AG09319 (cell line): ENCODE measurements at regions not wholly inside any gene's neighbourhood (a gene's known extent, or its start where the extent isn't known, plus 50 kb on each side); places are given as distances from the start of the nearest gene placed in this dataset.

Experiments used
- DNase-seq: peaks from one replicate; pipeline ENCODE4 v3.0.0-alpha.2; 2010; ENCODE audit warnings: low read depth; ENCODE audit errors: extremely low read depth
- TF ChIP-seq, protein P1 (sequence below): IDR thresholded peaks from 2 replicates; pipeline ENCODE4 v1.5.1; 2011; ENCODE audit warnings: low read depth, mild to moderate bottlenecking, inconsistent platforms, low read length, moderate library complexity

DNA sequence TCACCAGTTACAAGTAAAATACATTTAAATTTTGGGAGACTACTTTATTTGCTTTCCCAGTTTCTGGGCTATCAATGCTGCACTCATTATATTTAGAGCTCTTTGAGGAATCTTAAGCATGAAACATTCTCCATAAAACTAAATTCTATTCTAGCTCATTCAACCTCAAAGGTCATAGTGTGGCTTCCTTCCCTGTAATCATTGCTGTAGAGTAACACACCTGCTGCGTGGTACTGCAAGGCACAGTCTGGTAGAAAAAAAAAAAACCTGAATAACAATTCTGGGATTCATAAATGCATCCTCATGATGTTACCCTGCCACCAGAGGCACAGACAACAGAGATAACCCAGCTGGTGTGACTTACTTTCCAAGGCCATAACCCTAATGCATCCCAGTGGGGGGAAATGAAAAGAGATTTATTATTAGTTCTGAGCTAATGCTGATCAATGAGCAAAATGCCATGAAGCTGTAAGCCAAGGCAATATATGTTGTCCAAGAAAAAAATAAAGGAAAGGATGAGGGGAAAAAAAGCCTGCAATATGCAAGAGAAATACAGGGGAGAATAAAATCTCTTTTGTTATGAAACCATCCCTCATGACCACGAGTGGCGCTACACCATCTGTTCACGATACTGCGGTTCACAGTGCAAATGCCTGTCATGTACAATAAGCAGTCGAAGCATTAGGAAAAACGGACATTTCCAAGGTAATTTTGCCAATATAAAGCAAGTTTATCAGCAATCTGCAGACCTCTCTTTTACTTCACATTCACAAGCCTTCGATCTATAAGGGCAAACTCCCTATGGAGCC lies 1481.6 kb upstream of the PIK3C3 start:
- TF ChIP-seq, protein P1, sequence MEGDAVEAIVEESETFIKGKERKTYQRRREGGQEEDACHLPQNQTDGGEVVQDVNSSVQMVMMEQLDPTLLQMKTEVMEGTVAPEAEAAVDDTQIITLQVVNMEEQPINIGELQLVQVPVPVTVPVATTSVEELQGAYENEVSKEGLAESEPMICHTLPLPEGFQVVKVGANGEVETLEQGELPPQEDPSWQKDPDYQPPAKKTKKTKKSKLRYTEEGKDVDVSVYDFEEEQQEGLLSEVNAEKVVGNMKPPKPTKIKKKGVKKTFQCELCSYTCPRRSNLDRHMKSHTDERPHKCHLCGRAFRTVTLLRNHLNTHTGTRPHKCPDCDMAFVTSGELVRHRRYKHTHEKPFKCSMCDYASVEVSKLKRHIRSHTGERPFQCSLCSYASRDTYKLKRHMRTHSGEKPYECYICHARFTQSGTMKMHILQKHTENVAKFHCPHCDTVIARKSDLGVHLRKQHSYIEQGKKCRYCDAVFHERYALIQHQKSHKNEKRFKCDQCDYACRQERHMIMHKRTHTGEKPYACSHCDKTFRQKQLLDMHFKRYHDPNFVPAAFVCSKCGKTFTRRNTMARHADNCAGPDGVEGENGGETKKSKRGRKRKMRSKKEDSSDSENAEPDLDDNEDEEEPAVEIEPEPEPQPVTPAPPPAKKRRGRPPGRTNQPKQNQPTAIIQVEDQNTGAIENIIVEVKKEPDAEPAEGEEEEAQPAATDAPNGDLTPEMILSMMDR = no peak
- no peak for DNase-seq

DNA sequence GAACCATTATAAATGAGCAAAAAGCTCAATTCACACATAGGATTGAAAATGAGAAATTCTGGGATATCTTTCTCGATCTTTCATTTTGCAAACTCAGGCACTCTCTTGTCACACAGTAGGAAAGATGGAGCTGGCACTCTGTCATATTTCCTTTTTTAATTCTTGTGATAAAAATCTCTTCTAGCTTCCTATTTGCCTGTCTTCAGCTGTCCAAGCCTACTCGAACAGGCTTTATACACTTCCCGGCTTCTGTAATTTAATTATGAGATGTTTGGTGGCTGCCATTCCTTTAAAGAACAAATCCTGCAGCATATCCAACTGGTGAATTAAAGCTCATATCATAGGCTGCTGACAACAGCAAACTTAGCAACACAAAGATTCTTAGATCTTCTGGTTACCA lies 1484.3 kb upstream of the PIK3C3 start:
- TF ChIP-seq, protein P1 = no peak
- no peak for DNase-seq

GRCh38 chr18:40469851-40470250 lies 1485.2 kb upstream of the PIK3C3 start:
- TF ChIP-seq, protein P1 = no peak
- no peak for DNase-seq

DNA sequence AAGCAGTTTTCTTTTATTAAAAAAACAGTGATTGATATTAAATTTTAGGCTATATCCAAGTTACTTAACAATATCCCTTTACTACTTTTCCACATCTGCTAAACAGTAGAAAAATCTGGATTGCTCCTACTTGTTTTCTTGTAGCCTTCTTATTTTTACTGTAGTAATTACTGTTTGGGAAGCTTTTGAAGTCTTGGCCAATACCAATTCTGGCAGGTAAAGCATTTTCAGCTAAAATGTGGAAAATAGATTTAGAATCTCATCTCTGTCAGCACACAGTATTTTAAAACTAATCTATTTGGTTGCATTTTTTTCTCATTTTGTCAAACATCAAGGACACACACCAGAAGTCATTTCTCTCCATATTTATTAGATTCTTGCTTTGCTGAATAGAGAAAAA lies 1485.7 kb upstream of the PIK3C3 start:
- DNase-seq = no peak

DNA sequence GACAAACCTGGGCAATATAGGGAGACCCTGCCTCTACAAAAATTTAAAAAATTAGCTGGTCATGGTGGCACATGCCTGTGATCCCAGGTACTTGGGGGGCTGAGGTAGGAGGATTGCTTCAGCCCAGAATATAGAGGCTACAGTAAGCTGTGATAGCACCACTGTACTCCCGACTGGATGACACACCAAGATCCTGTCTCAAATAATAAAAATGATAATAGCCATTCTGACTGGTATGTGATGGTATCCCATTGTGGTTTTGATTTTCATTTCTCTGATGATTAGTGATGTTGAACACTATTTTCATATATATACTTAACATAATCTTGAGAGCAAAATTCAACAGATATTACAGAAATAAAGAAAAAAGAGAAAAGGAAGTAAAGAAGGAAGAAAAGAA lies 1491.0 kb upstream of the PIK3C3 start:
- TF ChIP-seq, protein P1 = no peak
- DNase-seq = no peak

More for the DNA sequence above, 1485.7 kb upstream of the PIK3C3 start:
- TF ChIP-seq, protein P1 = no peak

GRCh38 chr18:40453903-40454302 lies 1501.1 kb upstream of the PIK3C3 start:
- no peak for DNase-seq
- TF ChIP-seq, protein P1 = no peak

GRCh38 chr18:40452599-40452998 lies 1502.4 kb upstream of the PIK3C3 start:
- no peak for DNase-seq
- TF ChIP-seq, protein P1 = no peak
